Right renal cortex interstitium (tissue), 3 donors: ENCODE measurements at regions not wholly inside any gene's neighbourhood (a gene's known extent, or its start where the extent isn't known, plus 50 kb on each side); places are given as distances from the start of the nearest gene placed in this dataset.

ENCODE experiments used
- DNase-seq, 3 donors: peaks; one replicate each; pipeline ENCODE4 v3.0.0-alpha.2; 2013; ENCODE audit warnings: low read depth in 3 of 3, low spot score in 2 of 3

GRCh38 chr15:81987628-81988027, 58.2 kb downstream of the MEX3B start:
- DNase-seq, result no peak

GRCh38 chr15:81983497-81983896, 62.3 kb downstream of the MEX3B start:
- no peak for DNase-seq

- DNase-seq, result no peak
Observed at GRCh38 chr15:81982808-81983207, 63.0 kb downstream of the MEX3B start.

- DNase-seq, result no peak
Observed at GRCh38 chr15:81981908-81982307, 63.9 kb downstream of the MEX3B start.

GRCh38 chr15:81977464-81977863, 68.4 kb downstream of the MEX3B start:
- DNase-seq, result no peak

- no peak for DNase-seq
Observed at GRCh38 chr15:81968691-81969090, 77.1 kb downstream of the MEX3B start.

- DNase-seq, result no peak
Observed at GRCh38 chr15:81966631-81967030, 79.2 kb downstream of the MEX3B start.

- no peak for DNase-seq
Observed at GRCh38 chr15:81962482-81962881, 83.3 kb downstream of the MEX3B start.

GRCh38 chr15:81959196-81959595, 86.6 kb downstream of the MEX3B start:
- no peak for DNase-seq

GRCh38 chr15:81957698-81958097, 88.1 kb downstream of the MEX3B start:
- no peak for DNase-seq

- no peak for DNase-seq
Observed at GRCh38 chr15:81955382-81956062, 90.3 kb downstream of the MEX3B start.

GRCh38 chr15:81954158-81954783, 91.5 kb downstream of the MEX3B start:
- no peak for DNase-seq

GRCh38 chr15:81950841-81951414, 94.9 kb downstream of the MEX3B start:
- DNase-seq, result no peak

GRCh38 chr15:81948751-81949150, 97.1 kb downstream of the MEX3B start:
- no peak for DNase-seq

- DNase-seq, result no peak
Observed at GRCh38 chr15:81948222-81948621, 97.6 kb downstream of the MEX3B start.

- DNase-seq, result no peak
Observed at GRCh38 chr15:81947548-81947947, 98.3 kb downstream of the MEX3B start.

GRCh38 chr15:81945014-81945615, 100.7 kb downstream of the MEX3B start:
- no peak for DNase-seq

- DNase-seq, result no peak
Observed at GRCh38 chr15:81942655-81943195, 103.1 kb downstream of the MEX3B start.

- DNase-seq, result no peak
Observed at GRCh38 chr15:81942157-81942556, 103.7 kb downstream of the MEX3B start.

- no peak for DNase-seq
Observed at GRCh38 chr15:81941479-81941878, 104.3 kb downstream of the MEX3B start.
